ENCODE measurements at regions not wholly inside any gene's neighbourhood (a gene's known extent, or its start where the extent isn't known, plus 50 kb on each side); places are given as distances from the start of the nearest gene placed in this dataset.
"Not testable (repeated sequence)": the region's sequence is repeated elsewhere in the genome, so short reads cannot be mapped to it uniquely, and the experiment has no call there.

DNA sequence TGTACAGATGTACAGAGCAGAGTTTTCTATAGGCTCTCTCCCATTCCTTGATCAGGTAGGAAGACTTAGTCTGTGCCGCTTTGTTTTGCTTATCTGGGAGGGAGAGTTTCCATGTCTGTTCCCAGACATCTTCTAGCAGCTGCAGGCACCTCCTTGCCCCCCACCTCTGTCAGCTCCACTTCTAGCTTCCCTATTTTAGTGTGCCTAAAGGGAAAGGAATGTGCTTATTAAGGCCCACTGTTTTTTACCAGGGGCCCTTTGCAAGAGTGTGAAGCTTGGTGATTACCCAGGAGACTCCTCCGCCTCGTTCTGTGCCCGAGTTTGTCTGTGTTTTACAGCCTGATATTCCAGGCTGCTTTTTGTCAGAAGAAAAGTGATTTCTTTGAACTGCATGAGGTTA, 1984.4 kb downstream of the OLFM4 start:
- H3K27me3 Mint-ChIP-seq = no peaks in the 10 kb centered on the region
- DNase-seq (ENCODE audit: low spot score, unreplicated experiment) = no peak
- H3K4me1 Mint-ChIP-seq (ENCODE audit: low read depth) = peaks cover 2% of the 10 kb centered on the region
- H3K27ac Mint-ChIP-seq = no peak overlapping the region
- H3K36me3 Mint-ChIP-seq (ENCODE audit: insufficient read depth) = no peaks in the 10 kb centered on the region
- H3K4me3 Mint-ChIP-seq (ENCODE audit: low read depth) = no peak overlapping the region
- no peak for TF ChIP-seq CTCF (IDR thresholded peaks at IDR 0.05; ENCODE audit: unreplicated experiment)
- H3K9me3 Mint-ChIP-seq (ENCODE audit: low read depth) = no peaks in the 10 kb centered on the region

GRCh38 chr13:55029280-55029679, 2000.7 kb downstream of the OLFM4 start:
- H3K36me3 Mint-ChIP-seq (ENCODE audit: insufficient read depth) = peaks cover 3% of the 10 kb centered on the region
- H3K9me3 Mint-ChIP-seq (ENCODE audit: low read depth) = peaks cover 7% of the 10 kb centered on the region

DNA sequence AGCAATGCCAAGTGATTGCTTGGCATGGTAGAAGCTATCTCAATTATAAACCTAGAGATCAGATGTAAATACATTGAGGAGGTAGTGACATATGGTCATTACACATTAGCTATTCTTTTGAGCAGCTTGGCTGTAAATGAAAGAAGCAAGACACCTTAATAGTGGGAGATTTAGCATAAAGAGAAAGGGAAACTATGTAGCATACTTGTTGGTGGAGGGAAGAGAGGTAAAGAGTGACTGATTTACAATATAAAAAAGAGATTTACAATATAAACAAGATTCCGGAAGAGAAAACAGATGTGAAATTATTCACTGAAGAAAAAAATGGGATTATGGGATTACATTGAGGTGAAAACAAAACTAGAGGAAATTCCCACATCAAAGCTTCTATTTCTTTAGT, 2009.6 kb downstream of the OLFM4 start:
- no peaks in the 10 kb centered on the region for H3K9me3 Mint-ChIP-seq (ENCODE audit: low read depth)
- no peaks in the 10 kb centered on the region for H3K27me3 Mint-ChIP-seq
- H3K4me1 Mint-ChIP-seq (ENCODE audit: low read depth) = peaks cover 2% of the 10 kb centered on the region
- H3K4me3 Mint-ChIP-seq (ENCODE audit: low read depth) = no peak overlapping the region
- DNase-seq (ENCODE audit: low spot score, unreplicated experiment) = no peak
- no peak overlapping the region for H3K27ac Mint-ChIP-seq
- no peak for TF ChIP-seq CTCF (IDR thresholded peaks at IDR 0.05; ENCODE audit: unreplicated experiment)
- H3K36me3 Mint-ChIP-seq (ENCODE audit: insufficient read depth) = no peaks in the 10 kb centered on the region

More at GRCh38 chr13:55029280-55029679, 2000.7 kb downstream of the OLFM4 start:
- no peak for DNase-seq (ENCODE audit: low spot score, unreplicated experiment)
- Mint-ChIP-seq H3K4me1 (ENCODE audit: low read depth) (no peaks in the 10 kb centered on the region), H3K4me3 (ENCODE audit: low read depth) (no peak overlapping the region), H3K27ac (no peak overlapping the region), H3K27me3 (no peaks in the 10 kb centered on the region)
- no peak for TF ChIP-seq CTCF (IDR thresholded peaks at IDR 0.05; ENCODE audit: unreplicated experiment)

DNA sequence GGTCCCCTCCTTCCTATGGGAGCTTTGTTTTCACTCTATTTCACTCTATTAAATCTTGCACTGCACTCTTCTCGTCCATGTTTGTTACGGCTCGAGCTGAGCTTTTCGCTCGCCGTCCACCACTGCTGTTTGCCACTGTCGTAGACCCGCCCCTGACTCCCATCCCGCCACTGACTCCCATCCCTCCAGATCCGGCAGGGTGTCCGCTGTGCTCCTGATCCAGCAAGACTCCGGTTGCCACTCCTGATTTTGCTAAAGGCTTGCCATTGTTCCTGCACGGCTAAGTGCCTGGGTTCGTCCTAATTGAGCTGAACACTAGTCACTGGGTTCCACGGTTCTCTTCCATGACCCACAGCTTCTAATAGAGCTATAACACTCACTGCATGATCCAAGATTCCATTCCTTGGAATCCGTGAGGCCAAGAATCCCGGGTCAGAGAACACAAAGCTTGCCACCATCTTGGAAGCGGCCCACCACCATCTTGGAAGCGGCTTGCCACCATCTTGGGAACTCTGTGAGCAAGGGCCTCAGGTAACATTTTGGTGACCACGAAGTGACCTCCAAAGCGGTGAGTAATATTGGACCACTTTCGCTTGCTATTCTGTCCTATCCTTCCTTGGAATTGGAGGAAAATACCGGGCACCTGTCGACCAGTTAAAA, 2025.4 kb downstream of the OLFM4 start:
- not testable (repeated sequence) for H3K9me3 Mint-ChIP-seq (ENCODE audit: low read depth); H3K4me1 Mint-ChIP-seq (ENCODE audit: low read depth); H3K27ac Mint-ChIP-seq; H3K27me3 Mint-ChIP-seq; H3K36me3 Mint-ChIP-seq (ENCODE audit: insufficient read depth); DNase-seq (ENCODE audit: low spot score, unreplicated experiment); H3K4me3 Mint-ChIP-seq (ENCODE audit: low read depth)

GRCh38 chr13:55055666-55056065, 2027.1 kb downstream of the OLFM4 start:
- DNase-seq (ENCODE audit: low spot score, unreplicated experiment); H3K4me1 Mint-ChIP-seq (ENCODE audit: low read depth); H3K9me3 Mint-ChIP-seq (ENCODE audit: low read depth); H3K27ac Mint-ChIP-seq; H3K4me3 Mint-ChIP-seq (ENCODE audit: low read depth); H3K27me3 Mint-ChIP-seq; H3K36me3 Mint-ChIP-seq (ENCODE audit: insufficient read depth): not testable (repeated sequence)

- Mint-ChIP-seq H3K4me3 (ENCODE audit: low read depth) (no peak overlapping the region), H3K4me1 (ENCODE audit: low read depth) (no peaks in the 10 kb centered on the region), H3K36me3 (ENCODE audit: insufficient read depth) (no peaks in the 10 kb centered on the region), H3K9me3 (ENCODE audit: low read depth) (no peaks in the 10 kb centered on the region), H3K27me3 (no peaks in the 10 kb centered on the region), H3K27ac (no peak overlapping the region)
- TF ChIP-seq CTCF (IDR thresholded peaks at IDR 0.05; ENCODE audit: unreplicated experiment) = no peak
- DNase-seq (ENCODE audit: low spot score, unreplicated experiment) = no peak
Observed at GRCh38 chr13:55062662-55063061, 2034.0 kb downstream of the OLFM4 start.
